Mesendoderm (in vitro differentiated cells): ENCODE measurements at regions not wholly inside any gene's neighbourhood (a gene's known extent, or its start where the extent isn't known, plus 50 kb on each side); places are given as distances from the start of the nearest gene placed in this dataset.
A peak's percentile ranks its signal among the peaks of the same experiment; 100 is the strongest.

ENCODE experiments used
- DNase-seq: peaks from one replicate; pipeline ENCODE4 v3.0.0; 2013
- H2AK5ac ChIP-seq: 2 replicates; pipeline ENCODE4 v1.6.1; 2013; ENCODE audit warnings: low read length, inconsistent platforms
- H2BK120ac ChIP-seq: 2 replicates; pipeline ENCODE4 v1.6.1; 2013; ENCODE audit warnings: low read depth, mild to moderate bottlenecking, low read length, moderate library complexity, mixed read lengths
- H2BK15ac ChIP-seq: replicated peaks from 2 replicates; pipeline ENCODE4 v1.6.1; 2013; ENCODE audit warnings: low read depth, mild to moderate bottlenecking, moderate library complexity
- H2BK5ac ChIP-seq: 2 replicates; pipeline ENCODE4 v1.6.1; 2013; ENCODE audit warnings: low read length, inconsistent platforms
- H3K18ac ChIP-seq: 2 replicates; pipeline ENCODE4 v1.6.1; 2013; ENCODE audit warnings: mild to moderate bottlenecking, low read length, mixed read lengths
- H3K23ac ChIP-seq: one replicate; pipeline ENCODE4 v1.6.1; 2013; ENCODE audit warnings: low read length
- H3K27ac ChIP-seq: 2 replicates; pipeline ENCODE4 v1.5.1; 2013; ENCODE audit warnings: low read depth, mild to moderate bottlenecking, inconsistent platforms, low read length, moderate library complexity
- H3K27me3 ChIP-seq: 2 replicates; pipeline ENCODE4 v1.6.1; 2013; ENCODE audit warnings: low read length, control low read depth, mild to moderate bottlenecking, inconsistent platforms; ENCODE audit not compliant: insufficient read depth, poor library complexity
- H3K36me3 ChIP-seq: 2 replicates; pipeline ENCODE4 v1.6.1; 2013; ENCODE audit warnings: low read length, inconsistent platforms; ENCODE audit not compliant: control insufficient read depth, insufficient read depth
- H3K4ac ChIP-seq: one replicate; pipeline ENCODE4 v1.6.1; 2013; ENCODE audit warnings: low read depth, mild to moderate bottlenecking, low read length, moderate library complexity
- H3K4me1 ChIP-seq: 2 replicates; pipeline ENCODE4 v1.6.1; 2013; ENCODE audit warnings: low read depth, low read length, inconsistent platforms; ENCODE audit not compliant: control insufficient read depth
- H3K4me2 ChIP-seq: 2 replicates; pipeline ENCODE4 v1.6.1; 2013; ENCODE audit warnings: low read length
- H3K4me3 ChIP-seq: 2 replicates; pipeline ENCODE4 v1.5.1; 2013; ENCODE audit warnings: mild to moderate bottlenecking, low read length
- H3K56ac ChIP-seq: one replicate; pipeline ENCODE4 v1.6.1; 2013; ENCODE audit warnings: low read length
- H3K79me1 ChIP-seq: 2 replicates; pipeline ENCODE4 v1.6.1; 2013; ENCODE audit warnings: low read length, inconsistent platforms
- H3K79me2 ChIP-seq: 2 replicates; pipeline ENCODE4 v1.6.1; 2013; ENCODE audit warnings: mild to moderate bottlenecking, low read length; ENCODE audit not compliant: control insufficient read depth, insufficient read depth
- H3K9ac ChIP-seq: 2 replicates; pipeline ENCODE4 v1.6.1; 2013; ENCODE audit warnings: low read length, inconsistent platforms
- H4K5ac ChIP-seq: one replicate; pipeline ENCODE4 v1.6.1; 2013; ENCODE audit warnings: low read length
- H4K8ac ChIP-seq: one replicate; pipeline ENCODE4 v1.6.1; 2013; ENCODE audit warnings: low read depth, mild to moderate bottlenecking, control low read depth, low read length, moderate library complexity
- WGBS: extraction: QIAGEN DNeasy Blood & Tissue Kit; methylation state at CpG from one replicate; pipeline ENCODE4 v1.1.7; 2013; ENCODE audit warnings: low lambda C conversion rate, missing lambda C conversion rate; ENCODE audit not compliant: insufficient coverage; ENCODE audit errors: extremely low coverage; 5-methylcytosine and 5-hydroxymethylcytosine counted together

GRCh38 chr15:79161837-79162508 is 71.4 kb upstream of the RASGRF1 start:
- Histone ChIP-seq H3K4me2 (no peak overlapping the region), H3K9ac (no peak overlapping the region), H3K79me1 (no peaks in the 10 kb centered on the region), H3K27ac (no peak overlapping the region), H4K5ac (no peak overlapping the region), H4K8ac (no peak overlapping the region), H3K56ac (no peak overlapping the region), H3K4me3 (no peak overlapping the region), H3K4ac (no peak overlapping the region), H3K79me2 (no peaks in the 10 kb centered on the region), H2BK5ac (no peak overlapping the region), H2AK5ac (no peak overlapping the region), H3K23ac (no peak overlapping the region), H3K18ac (no peak overlapping the region), H2BK120ac (no peak overlapping the region), H3K4me1 (no peaks in the 10 kb centered on the region), H3K27me3 (no peaks in the 10 kb centered on the region), H3K36me3 (no peaks in the 10 kb centered on the region), H2BK15ac (no peak overlapping the region)
- DNase-seq = no peak
- WGBS = no CpG with 5 or more reads among the region's 1 CpG

GRCh38 chr15:79160211-79160610 is 69.6 kb upstream of the RASGRF1 start:
- no peaks in the 10 kb centered on the region for H3K79me1 ChIP-seq
- no CpG with 5 or more reads among the region's 2 CpGs for WGBS

GRCh38 chr15:79157631-79158592 is 67.3 kb upstream of the RASGRF1 start:
- Histone ChIP-seq H2AK5ac (no peak overlapping the region), H3K4me3 (no peak overlapping the region), H4K5ac (no peak overlapping the region), H3K27ac (no peak overlapping the region), H2BK15ac (no peak overlapping the region), H3K4me2 (no peak overlapping the region), H3K9ac (no peak overlapping the region), H2BK5ac (no peak overlapping the region), H3K36me3 (no peaks in the 10 kb centered on the region), H3K79me2 (no peaks in the 10 kb centered on the region), H3K4ac (no peak overlapping the region), H4K8ac (no peak overlapping the region), H3K18ac (no peak overlapping the region), H3K27me3 (no peaks in the 10 kb centered on the region), H3K79me1 (no peaks in the 10 kb centered on the region), H3K4me1 (no peaks in the 10 kb centered on the region), H3K23ac (no peak overlapping the region), H3K56ac (no peak overlapping the region), H2BK120ac (no peak overlapping the region)
- WGBS = no CpG with 5 or more reads among the region's 13 CpGs
- no peak for DNase-seq

More at GRCh38 chr15:79160211-79160610, 69.6 kb upstream of the RASGRF1 start:
- Histone ChIP-seq H4K8ac (no peak overlapping the region), H2AK5ac (no peak overlapping the region), H3K27me3 (no peaks in the 10 kb centered on the region), H3K4me1 (no peaks in the 10 kb centered on the region), H3K18ac (no peak overlapping the region), H3K4ac (no peak overlapping the region), H2BK120ac (no peak overlapping the region), H3K79me2 (no peaks in the 10 kb centered on the region), H3K4me2 (no peak overlapping the region), H3K23ac (no peak overlapping the region), H3K9ac (no peak overlapping the region), H3K56ac (no peak overlapping the region), H2BK5ac (no peak overlapping the region), H4K5ac (no peak overlapping the region), H2BK15ac (no peak overlapping the region), H3K27ac (no peak overlapping the region), H3K36me3 (no peaks in the 10 kb centered on the region), H3K4me3 (no peak overlapping the region)
- no peak for DNase-seq

GRCh38 chr15:79156704-79157375 is 66.3 kb upstream of the RASGRF1 start:
- no peak overlapping the region for H3K18ac ChIP-seq
- H2BK5ac ChIP-seq = no peak overlapping the region
- H3K4me3 ChIP-seq = no peak overlapping the region
- H3K79me1 ChIP-seq = no peaks in the 10 kb centered on the region
- WGBS = no CpG with 5 or more reads among the region's 7 CpGs
- no peak overlapping the region for H3K4me2 ChIP-seq
- H2AK5ac ChIP-seq = no peak overlapping the region
- H3K4me1 ChIP-seq = no peaks in the 10 kb centered on the region
- no peak for DNase-seq
- H2BK15ac ChIP-seq = no peak overlapping the region
- no peak overlapping the region for H3K56ac ChIP-seq
- H2BK120ac ChIP-seq = no peak overlapping the region
- no peak overlapping the region for H3K9ac ChIP-seq
- H3K36me3 ChIP-seq = no peaks in the 10 kb centered on the region
- H3K4ac ChIP-seq = no peak overlapping the region
- H3K23ac ChIP-seq = no peak overlapping the region
- H4K5ac ChIP-seq = no peak overlapping the region
- no peak overlapping the region for H3K27ac ChIP-seq
- H3K27me3 ChIP-seq = no peaks in the 10 kb centered on the region
- H3K79me2 ChIP-seq = no peaks in the 10 kb centered on the region
- H4K8ac ChIP-seq = no peak overlapping the region

- Histone ChIP-seq H3K4me2 (no peak overlapping the region), H3K79me2 (no peaks in the 10 kb centered on the region), H4K5ac (no peak overlapping the region), H3K79me1 (no peaks in the 10 kb centered on the region), H3K56ac (no peak overlapping the region), H2BK120ac (no peak overlapping the region), H3K9ac (no peak overlapping the region), H3K27me3 (no peaks in the 10 kb centered on the region), H3K27ac (no peak overlapping the region), H2BK15ac (no peak overlapping the region), H3K36me3 (no peaks in the 10 kb centered on the region), H4K8ac (no peak overlapping the region), H2AK5ac (no peak overlapping the region), H3K4ac (no peak overlapping the region), H3K4me3 (no peak overlapping the region), H2BK5ac (no peak overlapping the region), H3K23ac (no peak overlapping the region), H3K4me1 (no peaks in the 10 kb centered on the region), H3K18ac (no peak overlapping the region)
- WGBS = no CpG with 5 or more reads among the region's 9 CpGs
- peak; percentile 72 for DNase-seq
Measured at GRCh38 chr15:79154483-79155135, 64.0 kb upstream of the RASGRF1 start.
